IMR-90 (cell line): ENCODE measurements at regions not wholly inside any gene's neighbourhood (a gene's known extent, or its start where the extent isn't known, plus 50 kb on each side); places are given as distances from the start of the nearest gene placed in this dataset.

Experiments used
- CEBPB ChIP-seq: IDR thresholded peaks from 2 replicates; pipeline ENCODE4 v1.6.1; 2012; ENCODE audit warnings: low read depth, low read length, improper control_type of control experiment
- CHD1 ChIP-seq: IDR thresholded peaks from 2 replicates; pipeline ENCODE4 v1.6.1; 2012; ENCODE audit warnings: low read depth, low read length, improper control_type of control experiment
- CTCF ChIP-seq: conservative IDR thresholded peaks from 2 replicates; pipeline ENCODE4 v1.5.1; 2012; ENCODE audit warnings: mild to moderate bottlenecking, low read depth, low read length, improper control_type of control experiment
- ELK1 ChIP-seq: fragments of 150-350 bp; IDR thresholded peaks from 2 replicates; pipeline ENCODE4 v1.6.1; 2016; ENCODE audit warnings: low read depth, mild to moderate bottlenecking, low read length, moderate library complexity, borderline replicate concordance
- FOS ChIP-seq: fragments of 150-350 bp; IDR thresholded peaks from 2 replicates; pipeline ENCODE4 v1.6.1; 2016; ENCODE audit warnings: low read depth, low read length
- MAFK ChIP-seq: IDR thresholded peaks from 2 replicates; pipeline ENCODE4 v1.6.1; 2012; ENCODE audit warnings: low read depth, low read length, improper control_type of control experiment
- MAZ ChIP-seq: IDR thresholded peaks from 2 replicates; pipeline ENCODE4 v1.6.1; 2012; ENCODE audit warnings: low read depth, mild to moderate bottlenecking, low read length, improper control_type of control experiment, moderate library complexity, borderline replicate concordance
- NFE2L2 ChIP-seq: fragments of 150-350 bp; IDR thresholded peaks from 2 replicates; pipeline ENCODE4 v1.6.1; 2016; ENCODE audit warnings: low read depth, mild to moderate bottlenecking, low read length
- POLR2A ChIP-seq: IDR thresholded peaks from 2 replicates; pipeline ENCODE4 v1.6.1; 2012; ENCODE audit warnings: mild to moderate bottlenecking, low read depth, low read length
- RAD21 ChIP-seq: IDR thresholded peaks from 2 replicates; pipeline ENCODE4 v1.6.1; 2012; ENCODE audit warnings: low read length, improper control_type of control experiment
- RCOR1 ChIP-seq: IDR thresholded peaks from 2 replicates; pipeline ENCODE4 v1.6.1; 2012; ENCODE audit warnings: mild to moderate bottlenecking, low read length, improper control_type of control experiment; ENCODE audit not compliant: insufficient replicate concordance
- RFX5 ChIP-seq: IDR thresholded peaks from 2 replicates; pipeline ENCODE4 v1.8.0; 2012; ENCODE audit warnings: low read depth, mild to moderate bottlenecking, low read length, moderate library complexity
- SMC3 ChIP-seq: fragments of 150-350 bp; IDR thresholded peaks from 2 replicates; pipeline ENCODE4 v1.6.1; 2016; ENCODE audit warnings: low read depth, mild to moderate bottlenecking, antibody characterized with exemption, low read length, moderate library complexity

- TF ChIP-seq POLR2A (no peak), CTCF (no peak), SMC3 (no peak), MAFK (no peak), RAD21 (no peak), CEBPB (no peak), RFX5 (no peak), FOS (no peak), NFE2L2 (no peak), CHD1 (no peak), ELK1 (no peak), RCOR1 (no peak), MAZ (no peak)
Measured at GRCh38 chr5:124440471-124440870, 306.0 kb downstream of the ZNF608 start.
